NB4 (cell line): ENCODE measurements at regions not wholly inside any gene's neighbourhood (a gene's known extent, or its start where the extent isn't known, plus 50 kb on each side); places are given as distances from the start of the nearest gene placed in this dataset.

ENCODE experiments used
- CTCF ChIP-seq: IDR thresholded peaks from one replicate; pipeline ENCODE4 v1.5.1; 2012; ENCODE audit warnings: low read depth, low read length
- MAX ChIP-seq: IDR thresholded peaks from 2 replicates; pipeline ENCODE4 v1.6.1; 2011; ENCODE audit warnings: low read depth, low read length
- MYC ChIP-seq: IDR thresholded peaks from 2 replicates; pipeline ENCODE4 v1.6.1; 2011; ENCODE audit warnings: low read depth, low read length
- POLR2A ChIP-seq: IDR thresholded peaks from 2 replicates; pipeline ENCODE4 v1.6.1; 2011; ENCODE audit warnings: mild to moderate bottlenecking; ENCODE audit not compliant: insufficient read length; ENCODE audit errors: extremely low read depth

GRCh38 chr9:88072831-88073375 is 65.4 kb downstream of the SPATA31C2 start:
- TF ChIP-seq CTCF (no peak), POLR2A (no peak), MAX (no peak), MYC (no peak)
